ENCODE measurements at regions not wholly inside any gene's neighbourhood (a gene's known extent, or its start where the extent isn't known, plus 50 kb on each side); places are given as distances from the start of the nearest gene placed in this dataset.

DNA sequence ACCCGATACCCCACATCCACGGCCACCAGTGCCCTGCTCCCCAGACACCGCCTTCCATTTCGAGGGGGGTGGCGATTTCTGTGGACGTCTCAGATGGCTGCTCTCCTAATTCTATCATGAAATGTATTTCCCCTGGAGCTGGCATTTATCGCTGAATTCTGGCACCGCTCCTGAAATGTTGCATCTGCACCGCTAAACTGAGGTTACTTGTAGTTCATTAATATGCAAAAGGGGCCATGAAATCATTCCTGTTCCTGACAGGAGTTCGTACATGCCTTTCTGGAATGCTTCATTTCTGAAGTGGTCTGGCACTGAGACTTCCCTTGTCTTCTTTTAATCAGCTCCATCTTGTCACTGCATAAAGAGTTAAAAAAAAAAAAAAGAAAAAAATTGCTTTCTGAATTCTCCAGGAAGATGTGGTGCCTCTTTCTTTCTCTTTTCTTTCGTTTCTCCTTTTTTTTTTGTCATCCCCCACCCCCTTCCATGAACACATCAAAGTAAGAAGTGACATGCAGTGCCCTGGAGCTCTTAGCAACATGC, 97.7 kb upstream of the SMARCA2 start:
- Mint-ChIP-seq H3K36me3 (no peaks in the 10 kb centered on the region), H3K27me3 (ENCODE audit: low read depth) (no peaks in the 10 kb centered on the region), H3K27ac (peak overlapping the region; percentile 30), H3K4me1 (peaks cover 29% of the 10 kb centered on the region), H3K4me3 (peak overlapping the region; percentile 49), H3K9me3 (peaks cover 5% of the 10 kb centered on the region)
- TF ChIP-seq, protein P1, sequence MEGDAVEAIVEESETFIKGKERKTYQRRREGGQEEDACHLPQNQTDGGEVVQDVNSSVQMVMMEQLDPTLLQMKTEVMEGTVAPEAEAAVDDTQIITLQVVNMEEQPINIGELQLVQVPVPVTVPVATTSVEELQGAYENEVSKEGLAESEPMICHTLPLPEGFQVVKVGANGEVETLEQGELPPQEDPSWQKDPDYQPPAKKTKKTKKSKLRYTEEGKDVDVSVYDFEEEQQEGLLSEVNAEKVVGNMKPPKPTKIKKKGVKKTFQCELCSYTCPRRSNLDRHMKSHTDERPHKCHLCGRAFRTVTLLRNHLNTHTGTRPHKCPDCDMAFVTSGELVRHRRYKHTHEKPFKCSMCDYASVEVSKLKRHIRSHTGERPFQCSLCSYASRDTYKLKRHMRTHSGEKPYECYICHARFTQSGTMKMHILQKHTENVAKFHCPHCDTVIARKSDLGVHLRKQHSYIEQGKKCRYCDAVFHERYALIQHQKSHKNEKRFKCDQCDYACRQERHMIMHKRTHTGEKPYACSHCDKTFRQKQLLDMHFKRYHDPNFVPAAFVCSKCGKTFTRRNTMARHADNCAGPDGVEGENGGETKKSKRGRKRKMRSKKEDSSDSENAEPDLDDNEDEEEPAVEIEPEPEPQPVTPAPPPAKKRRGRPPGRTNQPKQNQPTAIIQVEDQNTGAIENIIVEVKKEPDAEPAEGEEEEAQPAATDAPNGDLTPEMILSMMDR (IDR thresholded peaks at IDR 0.05; ENCODE audit: unreplicated experiment), result no peak
- no peak for DNase-seq (ENCODE audit: low spot score in 2 of 2, unreplicated experiment in 2 of 2)

DNA sequence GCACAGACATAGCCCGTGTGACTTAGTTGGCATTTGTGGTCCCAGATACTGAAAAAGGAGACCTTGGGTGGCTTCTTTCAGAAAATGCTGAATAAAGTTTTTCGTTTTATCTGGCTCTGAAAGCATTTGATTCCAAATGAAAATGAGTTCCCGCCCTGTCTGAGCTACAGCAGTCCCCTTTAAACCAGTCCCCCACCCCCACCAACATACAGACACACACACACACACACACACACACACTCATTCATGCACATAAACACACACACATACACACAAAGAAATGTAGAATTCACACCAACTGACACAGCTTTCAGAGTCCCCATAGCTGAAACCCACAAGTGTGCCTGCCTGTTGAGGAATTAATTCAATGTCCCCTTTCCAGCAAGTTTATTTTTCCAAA, 97.0 kb upstream of the SMARCA2 start:
- Mint-ChIP-seq H3K4me3 (no peak overlapping the region), H3K27me3 (ENCODE audit: low read depth) (no peaks in the 10 kb centered on the region), H3K9me3 (peaks cover 5% of the 10 kb centered on the region), H3K4me1 (peaks cover 29% of the 10 kb centered on the region), H3K36me3 (no peaks in the 10 kb centered on the region), H3K27ac (peak overlapping the region; percentile 26)
- TF ChIP-seq, protein P1 (IDR thresholded peaks at IDR 0.05; ENCODE audit: unreplicated experiment), result no peak
- DNase-seq (ENCODE audit: low spot score in 2 of 2, unreplicated experiment in 2 of 2), result no peak

DNA sequence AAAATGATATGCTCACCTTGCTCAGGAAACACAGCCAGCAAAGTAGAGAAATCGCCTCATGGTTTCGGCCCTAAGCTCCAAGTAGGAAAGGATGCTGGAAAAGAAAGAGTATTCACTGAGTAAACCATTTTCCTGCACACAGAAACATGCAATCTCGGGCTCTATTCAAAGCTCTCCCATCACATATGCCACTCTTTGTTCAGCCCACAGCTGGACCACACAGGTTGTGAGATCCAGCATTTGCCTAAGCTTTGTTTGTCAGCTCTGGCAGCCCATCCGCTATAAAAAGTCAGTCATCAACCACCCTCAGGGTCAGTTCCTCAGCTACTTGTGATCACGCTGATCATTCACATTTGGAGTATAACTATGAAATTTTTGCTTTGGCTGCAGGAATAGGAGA, 96.5 kb upstream of the SMARCA2 start:
- no peaks in the 10 kb centered on the region for H3K36me3 Mint-ChIP-seq
- H3K4me1 Mint-ChIP-seq, result peaks cover 27% of the 10 kb centered on the region
- TF ChIP-seq, protein P1 (IDR thresholded peaks at IDR 0.05; ENCODE audit: unreplicated experiment), result no peak
- H3K9me3 Mint-ChIP-seq, result peaks cover 5% of the 10 kb centered on the region
- no peak for DNase-seq (ENCODE audit: low spot score in 2 of 2, unreplicated experiment in 2 of 2)
- no peaks in the 10 kb centered on the region for H3K27me3 Mint-ChIP-seq (ENCODE audit: low read depth)
- H3K27ac Mint-ChIP-seq, result no peak overlapping the region
- H3K4me3 Mint-ChIP-seq, result no peak overlapping the region

DNA sequence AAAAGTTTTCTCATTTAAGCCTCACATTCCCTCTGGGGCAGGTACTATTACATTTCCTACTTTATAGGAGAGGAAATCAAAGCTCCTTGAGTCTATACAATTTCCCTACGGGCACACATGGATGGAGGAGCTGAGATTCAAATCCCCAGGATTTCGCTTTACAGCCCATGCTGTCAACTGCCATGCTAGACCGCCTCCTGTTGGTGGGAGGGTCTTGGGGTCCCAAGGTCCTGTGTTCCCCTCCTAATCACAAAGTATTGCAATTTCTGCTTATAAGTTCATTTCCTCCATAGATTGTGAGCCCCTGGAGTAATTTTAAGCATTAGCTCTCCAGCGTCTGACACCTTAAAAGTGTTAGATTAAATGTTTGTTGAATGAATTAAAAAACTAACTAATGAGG, 95.9 kb upstream of the SMARCA2 start:
- H3K27ac Mint-ChIP-seq, result no peak overlapping the region
- H3K4me3 Mint-ChIP-seq, result no peak overlapping the region
- H3K27me3 Mint-ChIP-seq (ENCODE audit: low read depth), result no peaks in the 10 kb centered on the region
- TF ChIP-seq, protein P1 (IDR thresholded peaks at IDR 0.05; ENCODE audit: unreplicated experiment), result no peak
- H3K36me3 Mint-ChIP-seq, result no peaks in the 10 kb centered on the region
- peaks cover 26% of the 10 kb centered on the region for H3K4me1 Mint-ChIP-seq
- DNase-seq (ENCODE audit: low spot score in 2 of 2, unreplicated experiment in 2 of 2), result no peak
- peaks cover 5% of the 10 kb centered on the region for H3K9me3 Mint-ChIP-seq

DNA sequence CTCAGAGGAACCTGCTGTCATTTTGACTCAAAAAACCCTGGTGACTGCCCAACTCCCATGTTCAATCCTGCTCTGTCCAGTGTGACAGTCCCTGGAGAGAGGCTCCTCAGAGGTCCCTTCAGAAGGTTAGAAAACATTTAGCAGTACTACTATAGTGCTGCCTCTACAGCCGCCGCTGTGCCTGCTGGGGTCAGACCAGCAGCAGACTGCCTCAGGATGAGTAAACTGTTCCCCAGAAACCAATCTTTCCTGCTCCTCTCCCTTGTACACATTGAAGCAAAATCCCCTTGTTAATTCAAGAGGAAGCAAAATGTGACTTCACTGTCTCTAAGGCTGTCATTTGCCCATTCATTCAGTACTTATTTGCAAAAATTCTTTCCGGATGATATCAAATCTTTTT, 94.8 kb upstream of the SMARCA2 start:
- TF ChIP-seq, protein P1 (IDR thresholded peaks at IDR 0.05; ENCODE audit: unreplicated experiment), result no peak
- Mint-ChIP-seq H3K36me3 (no peaks in the 10 kb centered on the region), H3K4me1 (peaks cover 26% of the 10 kb centered on the region), H3K9me3 (peaks cover 5% of the 10 kb centered on the region), H3K27ac (no peak overlapping the region), H3K4me3 (no peak overlapping the region), H3K27me3 (ENCODE audit: low read depth) (no peaks in the 10 kb centered on the region)
- no peak for DNase-seq (ENCODE audit: low spot score in 2 of 2, unreplicated experiment in 2 of 2)

DNA sequence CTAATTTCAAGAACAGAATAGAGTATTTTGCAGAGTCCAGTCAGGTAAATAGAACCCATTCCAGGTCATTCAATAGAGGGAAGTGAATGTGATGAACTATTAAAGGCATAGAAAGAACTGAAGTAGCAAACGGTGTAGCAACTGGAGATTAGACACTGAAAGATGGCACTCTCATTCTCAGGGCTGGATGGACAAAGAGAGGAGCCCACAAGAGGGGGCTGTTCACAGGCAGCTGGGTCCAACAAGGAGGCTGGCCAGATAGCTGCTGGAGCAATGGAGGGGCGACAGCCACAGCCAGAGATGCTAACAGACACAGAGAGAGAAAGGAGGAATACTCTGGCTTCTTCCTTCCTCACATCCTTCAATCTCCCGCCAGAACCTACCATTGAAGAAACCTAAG, 93.1 kb upstream of the SMARCA2 start:
- no peak for DNase-seq (ENCODE audit: low spot score in 2 of 2, unreplicated experiment in 2 of 2)
- Mint-ChIP-seq H3K36me3 (no peaks in the 10 kb centered on the region), H3K27ac (no peak overlapping the region), H3K4me1 (peaks cover 17% of the 10 kb centered on the region), H3K4me3 (no peak overlapping the region), H3K27me3 (ENCODE audit: low read depth) (no peaks in the 10 kb centered on the region), H3K9me3 (peaks cover 5% of the 10 kb centered on the region)
- TF ChIP-seq, protein P1 (IDR thresholded peaks at IDR 0.05; ENCODE audit: unreplicated experiment), result no peak

All from mesothelial cell of epicardium (in vitro differentiated cells).